GM23338 (cell line): ENCODE measurements at regions not wholly inside any gene's neighbourhood (a gene's known extent, or its start where the extent isn't known, plus 50 kb on each side); places are given as distances from the start of the nearest gene placed in this dataset.

Source experiments
- ATAC-seq: fragments of 200-7000 bp; cut with Tn5 transposase; 3 replicates; pipeline ENCODE4 v1.9.1; 2020
- DNase-seq: peaks from one replicate; pipeline ENCODE4 v3.0.0-alpha.2; 2015; ENCODE audit warnings: low spot score
- H2AFZ ChIP-seq: fragments of 200-600 bp; sonication (generic); 2 replicates; pipeline ENCODE4 v1.8.0; 2016; ENCODE audit warnings: antibody characterized with exemption, mild to moderate bottlenecking, moderate library complexity
- H3F3A ChIP-seq: fragments of 200-600 bp; sonication (generic); replicated peaks from 2 replicates; pipeline ENCODE4 v1.8.0; 2017; ENCODE audit warnings: antibody characterized with exemption, mixed run types, low read depth
- H3K27ac ChIP-seq: fragments of 200-600 bp; sonication (generic); 2 replicates; pipeline ENCODE4 v1.6.1; 2016; ENCODE audit warnings: low read depth
- H3K27me3 ChIP-seq: fragments of 200-600 bp; sonication (generic); 2 replicates; pipeline ENCODE4 v1.8.0; 2016; ENCODE audit warnings: mild to moderate bottlenecking, mixed run types, moderate library complexity; ENCODE audit not compliant: insufficient read depth
- H3K36me3 ChIP-seq: fragments of 200-600 bp; sonication (generic); 2 replicates; pipeline ENCODE4 v1.8.0; 2016; ENCODE audit warnings: mild to moderate bottlenecking; ENCODE audit not compliant: insufficient read depth
- H3K4me1 ChIP-seq: fragments of 200-600 bp; sonication (generic); 2 replicates; pipeline ENCODE4 v1.8.0; 2016; ENCODE audit warnings: mild to moderate bottlenecking, moderate library complexity; ENCODE audit not compliant: insufficient read depth
- H3K4me2 ChIP-seq: fragments of 200-600 bp; sonication (generic); 2 replicates; pipeline ENCODE4 v1.7.1; 2017; ENCODE audit warnings: mixed run types
- H3K4me3 ChIP-seq: fragments of 200-600 bp; sonication (generic); 2 replicates; pipeline ENCODE4 v1.6.1; 2016; ENCODE audit warnings: mixed run types
- H3K79me2 ChIP-seq: fragments of 200-600 bp; sonication (generic); replicated peaks from 2 replicates; pipeline ENCODE4 v1.8.0; 2017; ENCODE audit warnings: mild to moderate bottlenecking; ENCODE audit not compliant: insufficient read depth
- H3K9me2 ChIP-seq: fragments of 200-600 bp; sonication (generic); 2 replicates; pipeline ENCODE4 v1.8.0; 2017; ENCODE audit not compliant: insufficient read depth
- H4K20me1 ChIP-seq: fragments of 200-600 bp; sonication (generic); replicated peaks from 2 replicates; pipeline ENCODE4 v1.8.0; 2017; ENCODE audit warnings: mild to moderate bottlenecking; ENCODE audit not compliant: insufficient read depth
- H3K27ac Mint-ChIP-seq: 2 replicates; pipeline ENCODE4 v1.8.0; 2020; ENCODE audit warnings: inconsistent platforms, mild to moderate bottlenecking, moderate library complexity, mixed read lengths
- H3K27me3 Mint-ChIP-seq: 3 replicates; pipeline ENCODE4 v1.8.0; 2022; ENCODE audit warnings: low read depth, mild to moderate bottlenecking, moderate library complexity, mixed read lengths, inconsistent platforms; ENCODE audit not compliant: insufficient read depth, poor library complexity
- H3K36me3 Mint-ChIP-seq: 3 replicates; pipeline ENCODE4 v1.8.0; 2021; ENCODE audit warnings: low read depth, mild to moderate bottlenecking, inconsistent platforms, moderate library complexity, mixed read lengths
- H3K4me1 Mint-ChIP-seq: 3 replicates; pipeline ENCODE4 v1.8.0; 2020; ENCODE audit warnings: mild to moderate bottlenecking, inconsistent platforms, mixed read lengths
- H3K4me3 Mint-ChIP-seq: 3 replicates; pipeline ENCODE4 v1.8.0; 2021; ENCODE audit warnings: moderate library complexity, mild to moderate bottlenecking, inconsistent platforms, mixed read lengths
- H3K9me3 Mint-ChIP-seq: 3 replicates; pipeline ENCODE4 v1.8.0; 2020; ENCODE audit warnings: moderate library complexity, mild to moderate bottlenecking, inconsistent platforms, mixed read lengths
- CTCF ChIP-seq, 2 experiments: fragments of 200-600 bp in 1 of 2; sonication (generic) in 1 of 2; conservative IDR thresholded peaks; 2 replicates each; pipeline versions ENCODE4 v1.5.1 to v1.6.1; 2016 to 2017; ENCODE audit warnings: antibody characterized with exemption in 2 of 2, low read depth in 2 of 2, mild to moderate bottlenecking in 2 of 2, moderate library complexity in 1 of 2
- ETS1 ChIP-seq: IDR thresholded peaks from 2 replicates; pipeline ENCODE4 v1.6.1; 2016; ENCODE audit warnings: antibody characterized with exemption
- EZH2 ChIP-seq: fragments of 200-600 bp; sonication (generic); IDR thresholded peaks from one replicate; pipeline ENCODE4 v1.8.0; 2017; ENCODE audit warnings: antibody characterized with exemption, mild to moderate bottlenecking, low read depth; ENCODE audit not compliant: unreplicated experiment
- JUNB ChIP-seq: IDR thresholded peaks from one replicate; pipeline ENCODE4 v1.6.1; 2016; ENCODE audit warnings: antibody characterized with exemption; ENCODE audit not compliant: unreplicated experiment
- NANOG ChIP-seq: IDR thresholded peaks from 2 replicates; pipeline ENCODE4 v1.6.1; 2016; ENCODE audit warnings: antibody characterized with exemption, borderline replicate concordance
- POLR2AphosphoS5 ChIP-seq: IDR thresholded peaks from 2 replicates; pipeline ENCODE4 v1.6.1; 2016; ENCODE audit warnings: antibody characterized with exemption, low read depth
- REST ChIP-seq: IDR thresholded peaks from one replicate; pipeline ENCODE4 v1.6.1; 2018; ENCODE audit warnings: antibody characterized with exemption; ENCODE audit not compliant: unreplicated experiment
- ZNF114 ChIP-seq: fragments of 250-450 bp; sonication (Bioruptor Pico); IDR thresholded peaks from 2 replicates; pipeline ENCODE4 v1.5.0; 2020; ENCODE audit warnings: mild to moderate bottlenecking, moderate library complexity
- ZNF331 ChIP-seq: fragments of 250-450 bp; sonication (Bioruptor Pico); IDR thresholded peaks from 2 replicates; pipeline ENCODE4 v1.5.0; 2020; ENCODE audit warnings: low read depth, mild to moderate bottlenecking, moderate library complexity
- ZNF462 ChIP-seq: fragments of 250-450 bp; sonication (Bioruptor Pico); IDR thresholded peaks from 2 replicates; pipeline ENCODE4 v1.5.0; 2020; ENCODE audit warnings: mild to moderate bottlenecking, moderate library complexity

- TF ChIP-seq CTCF (conservative IDR thresholded peaks at IDR 0.05; ENCODE audit: low read depth in 2 of 2) (no peak), JUNB (no peak), POLR2AphosphoS5 (no peak)
Measured at GRCh38 chr12:68508576-68508975, 102.1 kb upstream of the RAP1B start (continued).

- DNase-seq (no peak), ATAC-seq (no peak)
- Histone ChIP-seq H2AFZ (0 out of 2 replicates have a peak overlapping the region, but pooled peaks have one; percentile 10), H3F3A (no peaks in the 10 kb centered on the region), H3K27ac (no peak overlapping the region), H3K9me2 (peaks cover 10% of the 10 kb centered on the region), H3K4me1 (no peaks in the 10 kb centered on the region), H3K27me3 (no peaks in the 10 kb centered on the region), H3K36me3 (no peaks in the 10 kb centered on the region), H4K20me1 (no peaks in the 10 kb centered on the region), H3K4me3 (no peak overlapping the region), H3K4me2 (no peak overlapping the region), H3K79me2 (no peaks in the 10 kb centered on the region)
- H3K4me1 Mint-ChIP-seq = no peaks in the 10 kb centered on the region
- H3K36me3 Mint-ChIP-seq = no peaks in the 10 kb centered on the region
- H3K27ac Mint-ChIP-seq = no peak overlapping the region
- H3K27me3 Mint-ChIP-seq = no peaks in the 10 kb centered on the region
- H3K4me3 Mint-ChIP-seq = no peak overlapping the region
- H3K9me3 Mint-ChIP-seq = no peaks in the 10 kb centered on the region; the same call in 2 of the 3 replicates
- no peak for TF ChIP-seq ETS1
- no peak for TF ChIP-seq POLR2AphosphoS5
- no peak for TF ChIP-seq REST
- TF ChIP-seq ZNF331 (CRISPR knock-in tag) = no peak
- no peak for TF ChIP-seq EZH2
- TF ChIP-seq NANOG = no peak
- no peak for TF ChIP-seq ZNF114 (CRISPR knock-in tag)
- no peak for TF ChIP-seq CTCF (conservative IDR thresholded peaks at IDR 0.05; ENCODE audit: low read depth in 2 of 2)
- no peak for TF ChIP-seq ZNF462 (CRISPR knock-in tag)
Measured at GRCh38 chr12:68509242-68509641, 101.5 kb upstream of the RAP1B start.
